ENCODE measurements at regions not wholly inside any gene's neighbourhood (a gene's known extent, or its start where the extent isn't known, plus 50 kb on each side); places are given as distances from the start of the nearest gene placed in this dataset.

GRCh38 chr6:168165373-168165772 lies 86.4 kb upstream of the FRMD1 start:
- Histone ChIP-seq H3K23ac (ENCODE audit: low read length) (no peak overlapping the region), H3K56ac (ENCODE audit: low read length) (no peak overlapping the region), H3K4me2 (ENCODE audit: low read length) (no peak overlapping the region), H4K5ac (ENCODE audit: low read length) (no peak overlapping the region), H3K18ac (ENCODE audit: low read length) (no peak overlapping the region), H3K27ac (ENCODE audit: low read depth, low read length) (no peak overlapping the region), H2BK5ac (ENCODE audit: low read length) (no peak overlapping the region), H3K36me3 (ENCODE audit: control insufficient read depth, insufficient read depth, low read length) (no peaks in the 10 kb centered on the region), H3K9ac (ENCODE audit: low read length) (no peak overlapping the region), H3K27me3 (ENCODE audit: insufficient read depth, low read length, poor library complexity) (no peaks in the 10 kb centered on the region), H3K4ac (ENCODE audit: low read depth, low read length) (no peak overlapping the region), H2BK120ac (ENCODE audit: low read depth, low read length) (no peak overlapping the region), H3K4me1 (ENCODE audit: control insufficient read depth, low read depth, low read length) (no peaks in the 10 kb centered on the region), H3K79me2 (ENCODE audit: control insufficient read depth, insufficient read depth, low read length) (no peaks in the 10 kb centered on the region), H3K79me1 (ENCODE audit: low read length) (no peaks in the 10 kb centered on the region), H4K8ac (ENCODE audit: low read depth, low read length) (no peak overlapping the region), H2BK15ac (replicated peaks; ENCODE audit: low read depth) (no peak overlapping the region), H2AK5ac (ENCODE audit: low read length) (no peak overlapping the region), H3K4me3 (ENCODE audit: low read length) (no peak overlapping the region)
- no peak for DNase-seq
- no CpG with 5 or more reads among the region's 9 CpGs for WGBS (ENCODE audit: extremely low coverage, insufficient coverage, low lambda C conversion rate)

DNA sequence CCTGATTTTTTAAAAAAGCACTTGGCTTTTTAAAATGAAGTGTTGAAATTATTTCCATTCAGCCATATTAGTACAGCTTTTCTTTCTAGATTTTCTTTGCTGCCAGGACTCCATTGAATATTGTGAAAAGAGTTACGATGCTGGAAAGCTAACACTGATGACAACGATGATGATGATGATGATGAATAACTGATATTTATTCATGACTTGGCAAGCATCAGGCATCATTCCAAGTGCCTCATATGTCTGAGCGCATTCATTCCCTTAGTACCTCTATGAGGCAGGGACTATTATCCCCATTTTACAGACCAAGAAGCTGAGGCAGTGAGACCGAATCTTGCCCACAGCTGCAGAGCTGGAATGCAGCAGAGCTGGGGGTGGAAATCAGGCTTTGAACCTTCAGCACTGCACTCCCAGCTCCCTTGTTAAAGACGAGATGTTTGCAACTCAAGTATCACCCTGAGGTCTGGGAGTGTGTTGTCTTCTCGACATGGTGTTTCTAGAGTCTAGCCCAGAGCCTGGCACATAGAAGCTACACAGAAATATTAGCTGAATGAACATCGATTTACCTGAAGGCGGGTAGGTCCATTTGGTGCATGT lies 85.5 kb upstream of the FRMD1 start:
- H3K79me1 ChIP-seq (ENCODE audit: low read length), result no peaks in the 10 kb centered on the region
- H3K18ac ChIP-seq (ENCODE audit: low read length), result no peak overlapping the region
- H4K5ac ChIP-seq (ENCODE audit: low read length), result no peak overlapping the region
- H4K8ac ChIP-seq (ENCODE audit: low read depth, low read length), result no peak overlapping the region
- H3K4me2 ChIP-seq (ENCODE audit: low read length), result no peak overlapping the region
- no peak overlapping the region for H2AK5ac ChIP-seq (ENCODE audit: low read length)
- no peak overlapping the region for H3K23ac ChIP-seq (ENCODE audit: low read length)
- H3K36me3 ChIP-seq (ENCODE audit: control insufficient read depth, insufficient read depth, low read length), result no peaks in the 10 kb centered on the region
- H3K56ac ChIP-seq (ENCODE audit: low read length), result no peak overlapping the region
- H2BK15ac ChIP-seq (replicated peaks; ENCODE audit: low read depth), result no peak overlapping the region
- no peak for DNase-seq
- H3K27me3 ChIP-seq (ENCODE audit: insufficient read depth, low read length, poor library complexity), result no peaks in the 10 kb centered on the region
- no peak overlapping the region for H2BK120ac ChIP-seq (ENCODE audit: low read depth, low read length)
- no peak overlapping the region for H3K4ac ChIP-seq (ENCODE audit: low read depth, low read length)
- H3K4me3 ChIP-seq (ENCODE audit: low read length), result no peak overlapping the region
- H3K79me2 ChIP-seq (ENCODE audit: control insufficient read depth, insufficient read depth, low read length), result no peaks in the 10 kb centered on the region
- no peak overlapping the region for H3K9ac ChIP-seq (ENCODE audit: low read length)
- H3K27ac ChIP-seq (ENCODE audit: low read depth, low read length), result no peak overlapping the region
- H2BK5ac ChIP-seq (ENCODE audit: low read length), result no peak overlapping the region
- no peaks in the 10 kb centered on the region for H3K4me1 ChIP-seq (ENCODE audit: control insufficient read depth, low read depth, low read length)
- no CpG with 5 or more reads among the region's 8 CpGs for WGBS (ENCODE audit: extremely low coverage, insufficient coverage, low lambda C conversion rate)

DNA sequence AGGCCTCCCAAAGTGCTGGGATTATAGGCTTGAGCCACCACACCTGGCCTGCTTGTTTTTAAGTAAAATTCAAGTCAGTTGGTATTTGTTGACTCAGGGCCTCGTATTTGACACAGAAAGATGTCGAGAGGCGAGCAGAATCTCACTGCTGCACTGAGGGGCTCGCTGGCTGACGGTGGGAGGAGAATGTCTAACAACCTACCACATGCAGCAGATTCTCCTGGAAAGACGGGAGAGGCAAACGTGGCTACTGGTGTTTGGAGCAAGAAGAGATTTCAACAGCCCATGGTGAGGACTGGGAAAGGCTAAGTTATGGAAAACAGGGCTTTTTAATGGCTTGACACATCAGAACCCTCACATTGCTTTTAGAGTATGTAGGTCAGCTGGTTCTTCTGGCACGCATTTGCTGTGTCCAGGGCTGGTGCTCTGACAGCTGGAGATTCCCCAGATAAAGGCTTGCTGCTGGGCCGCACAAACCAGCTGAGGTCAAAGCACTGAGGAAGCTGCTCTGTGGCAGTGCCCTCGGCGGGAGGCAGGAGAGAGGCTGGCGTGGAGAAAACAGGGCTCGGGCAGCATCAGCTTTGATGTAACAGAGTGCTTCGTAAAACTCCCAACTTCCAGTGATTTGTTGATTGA lies 84.2 kb upstream of the FRMD1 start:
- Histone ChIP-seq H4K5ac (ENCODE audit: low read length) (no peak overlapping the region), H3K4me1 (ENCODE audit: control insufficient read depth, low read depth, low read length) (no peaks in the 10 kb centered on the region), H3K18ac (ENCODE audit: low read length) (no peak overlapping the region), H3K4me3 (ENCODE audit: low read length) (no peak overlapping the region), H3K56ac (ENCODE audit: low read length) (no peak overlapping the region), H2BK5ac (ENCODE audit: low read length) (no peak overlapping the region), H3K27me3 (ENCODE audit: insufficient read depth, low read length, poor library complexity) (no peaks in the 10 kb centered on the region), H4K8ac (ENCODE audit: low read depth, low read length) (no peak overlapping the region), H3K23ac (ENCODE audit: low read length) (no peak overlapping the region), H2BK15ac (replicated peaks; ENCODE audit: low read depth) (no peak overlapping the region), H3K4me2 (ENCODE audit: low read length) (no peak overlapping the region), H3K36me3 (ENCODE audit: control insufficient read depth, insufficient read depth, low read length) (no peaks in the 10 kb centered on the region), H3K79me2 (ENCODE audit: control insufficient read depth, insufficient read depth, low read length) (no peaks in the 10 kb centered on the region), H3K9ac (ENCODE audit: low read length) (no peak overlapping the region), H3K4ac (ENCODE audit: low read depth, low read length) (no peak overlapping the region), H2BK120ac (ENCODE audit: low read depth, low read length) (no peak overlapping the region), H2AK5ac (ENCODE audit: low read length) (no peak overlapping the region), H3K79me1 (ENCODE audit: low read length) (no peaks in the 10 kb centered on the region), H3K27ac (ENCODE audit: low read depth, low read length) (no peak overlapping the region)
- no CpG with 5 or more reads among the region's 14 CpGs for WGBS (ENCODE audit: extremely low coverage, insufficient coverage, low lambda C conversion rate)
- DNase-seq, result no peak

DNA sequence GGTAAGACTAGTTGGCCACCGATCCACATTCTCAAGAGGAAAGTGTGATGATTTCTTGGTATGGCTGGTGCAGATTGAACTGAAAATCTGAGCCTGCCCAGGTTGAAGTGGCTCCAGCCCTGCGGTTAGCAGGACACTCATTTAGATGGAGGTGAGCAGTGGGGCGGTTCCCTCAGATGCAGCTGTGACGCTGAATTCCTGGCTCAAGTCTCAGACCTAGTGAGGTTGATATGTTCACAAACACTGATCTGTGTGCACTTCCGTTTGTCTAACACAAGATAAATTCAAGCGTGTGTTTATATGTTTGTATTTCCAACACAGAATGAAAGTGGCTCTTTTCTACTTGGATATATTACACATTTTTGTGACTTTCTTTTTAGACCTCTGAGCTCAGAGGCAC lies 83.4 kb upstream of the FRMD1 start:
- no CpG with 5 or more reads among the region's 6 CpGs for WGBS (ENCODE audit: extremely low coverage, insufficient coverage, low lambda C conversion rate)
- Histone ChIP-seq H3K4me1 (ENCODE audit: control insufficient read depth, low read depth, low read length) (peaks cover 2% of the 10 kb centered on the region), H3K4ac (ENCODE audit: low read depth, low read length) (no peak overlapping the region), H3K4me3 (ENCODE audit: low read length) (no peak overlapping the region), H2BK5ac (ENCODE audit: low read length) (no peak overlapping the region), H3K23ac (ENCODE audit: low read length) (no peak overlapping the region), H3K27me3 (ENCODE audit: insufficient read depth, low read length, poor library complexity) (no peaks in the 10 kb centered on the region), H3K4me2 (ENCODE audit: low read length) (no peak overlapping the region), H3K56ac (ENCODE audit: low read length) (no peak overlapping the region), H2AK5ac (ENCODE audit: low read length) (no peak overlapping the region), H3K79me2 (ENCODE audit: control insufficient read depth, insufficient read depth, low read length) (no peaks in the 10 kb centered on the region), H4K8ac (ENCODE audit: low read depth, low read length) (no peak overlapping the region), H4K5ac (ENCODE audit: low read length) (no peak overlapping the region), H3K9ac (ENCODE audit: low read length) (no peak overlapping the region), H3K36me3 (ENCODE audit: control insufficient read depth, insufficient read depth, low read length) (no peaks in the 10 kb centered on the region), H2BK120ac (ENCODE audit: low read depth, low read length) (no peak overlapping the region), H3K27ac (ENCODE audit: low read depth, low read length) (no peak overlapping the region), H2BK15ac (replicated peaks; ENCODE audit: low read depth) (no peak overlapping the region), H3K79me1 (ENCODE audit: low read length) (no peaks in the 10 kb centered on the region), H3K18ac (ENCODE audit: low read length) (no peak overlapping the region)
- DNase-seq, result no peak

DNA sequence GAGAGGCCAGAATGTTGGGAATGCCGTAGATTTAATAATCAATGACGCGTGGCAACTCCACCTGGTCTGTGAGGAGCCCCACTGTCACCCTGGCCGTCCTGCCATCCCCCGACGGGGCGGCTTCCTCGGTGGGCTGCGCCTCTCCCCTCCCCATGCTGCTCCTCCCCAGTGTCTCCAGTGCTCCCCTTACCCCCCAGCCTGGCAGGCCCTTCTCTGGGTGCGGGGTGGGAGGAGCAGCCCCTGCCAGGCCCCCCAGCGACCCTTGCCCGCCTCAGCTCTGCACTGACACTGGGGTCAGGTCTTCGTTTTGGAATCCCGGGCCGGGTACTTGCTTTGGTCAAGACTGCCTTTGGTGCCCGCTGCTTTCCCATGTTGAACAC lies 82.3 kb upstream of the FRMD1 start:
- Histone ChIP-seq H2BK120ac (ENCODE audit: low read depth, low read length) (no peak overlapping the region), H3K56ac (ENCODE audit: low read length) (no peak overlapping the region), H2BK5ac (ENCODE audit: low read length) (no peak overlapping the region), H4K5ac (ENCODE audit: low read length) (no peak overlapping the region), H3K4me2 (ENCODE audit: low read length) (no peak overlapping the region), H2BK15ac (replicated peaks; ENCODE audit: low read depth) (no peak overlapping the region), H2AK5ac (ENCODE audit: low read length) (no peak overlapping the region), H3K4me1 (ENCODE audit: control insufficient read depth, low read depth, low read length) (peaks cover 2% of the 10 kb centered on the region), H3K18ac (ENCODE audit: low read length) (no peak overlapping the region), H3K27me3 (ENCODE audit: insufficient read depth, low read length, poor library complexity) (no peaks in the 10 kb centered on the region), H3K27ac (ENCODE audit: low read depth, low read length) (no peak overlapping the region), H3K36me3 (ENCODE audit: control insufficient read depth, insufficient read depth, low read length) (no peaks in the 10 kb centered on the region), H3K23ac (ENCODE audit: low read length) (no peak overlapping the region), H3K4ac (ENCODE audit: low read depth, low read length) (no peak overlapping the region), H3K4me3 (ENCODE audit: low read length) (no peak overlapping the region), H3K79me1 (ENCODE audit: low read length) (no peaks in the 10 kb centered on the region), H3K79me2 (ENCODE audit: control insufficient read depth, insufficient read depth, low read length) (no peaks in the 10 kb centered on the region), H3K9ac (ENCODE audit: low read length) (no peak overlapping the region), H4K8ac (ENCODE audit: low read depth, low read length) (no peak overlapping the region)
- no CpG with 5 or more reads among the region's 16 CpGs for WGBS (ENCODE audit: extremely low coverage, insufficient coverage, low lambda C conversion rate)
- DNase-seq, result no peak

Data from mesendoderm (in vitro differentiated cells).